Breast epithelium (tissue), 3 donors: ENCODE measurements at regions not wholly inside any gene's neighbourhood (a gene's known extent, or its start where the extent isn't known, plus 50 kb on each side); places are given as distances from the start of the nearest gene placed in this dataset.

Experiments used
- POLR2A ChIP-seq: fragments of 450-650 bp; IDR thresholded peaks from one replicate; pipeline ENCODE4 v1.6.1; 2016; ENCODE audit warnings: antibody characterized with exemption, mild to moderate bottlenecking, moderate library complexity
- POLR2AphosphoS5 ChIP-seq, 3 donors: sonication (generic); formaldehyde crosslinking; IDR thresholded peaks; one replicate each; pipeline ENCODE4 v1.6.1; 2017; ENCODE audit warnings: antibody characterized with exemption in 3 of 3
- TF ChIP-seq, protein P1 (sequence below), 3 donors: fragments of 450-650 bp; IDR thresholded peaks; one replicate each; pipeline ENCODE4 v1.5.1; 2016 to 2017; ENCODE audit warnings: antibody characterized with exemption in 3 of 3, mild to moderate bottlenecking in 3 of 3, moderate library complexity in 3 of 3

DNA sequence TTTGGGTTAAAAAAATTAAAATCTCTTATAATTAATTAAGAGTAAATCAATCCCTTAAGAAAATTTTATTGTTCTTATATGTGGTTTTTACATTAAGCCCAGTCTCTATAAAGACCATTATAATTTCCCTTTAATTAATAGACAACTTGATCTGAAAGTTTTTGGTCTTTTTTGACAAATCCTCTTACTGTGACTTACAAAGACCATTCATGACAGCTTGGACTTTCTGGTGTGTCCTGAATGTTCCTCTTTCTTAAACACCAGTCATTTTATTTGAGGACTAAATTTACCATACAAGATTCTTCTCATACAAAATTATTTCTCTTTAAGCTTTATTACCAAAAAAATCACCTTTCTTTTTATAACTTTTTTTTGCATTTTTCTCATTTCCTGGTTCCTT lies 368.3 kb downstream of the ADGRD1 start:
- TF ChIP-seq, protein P1, sequence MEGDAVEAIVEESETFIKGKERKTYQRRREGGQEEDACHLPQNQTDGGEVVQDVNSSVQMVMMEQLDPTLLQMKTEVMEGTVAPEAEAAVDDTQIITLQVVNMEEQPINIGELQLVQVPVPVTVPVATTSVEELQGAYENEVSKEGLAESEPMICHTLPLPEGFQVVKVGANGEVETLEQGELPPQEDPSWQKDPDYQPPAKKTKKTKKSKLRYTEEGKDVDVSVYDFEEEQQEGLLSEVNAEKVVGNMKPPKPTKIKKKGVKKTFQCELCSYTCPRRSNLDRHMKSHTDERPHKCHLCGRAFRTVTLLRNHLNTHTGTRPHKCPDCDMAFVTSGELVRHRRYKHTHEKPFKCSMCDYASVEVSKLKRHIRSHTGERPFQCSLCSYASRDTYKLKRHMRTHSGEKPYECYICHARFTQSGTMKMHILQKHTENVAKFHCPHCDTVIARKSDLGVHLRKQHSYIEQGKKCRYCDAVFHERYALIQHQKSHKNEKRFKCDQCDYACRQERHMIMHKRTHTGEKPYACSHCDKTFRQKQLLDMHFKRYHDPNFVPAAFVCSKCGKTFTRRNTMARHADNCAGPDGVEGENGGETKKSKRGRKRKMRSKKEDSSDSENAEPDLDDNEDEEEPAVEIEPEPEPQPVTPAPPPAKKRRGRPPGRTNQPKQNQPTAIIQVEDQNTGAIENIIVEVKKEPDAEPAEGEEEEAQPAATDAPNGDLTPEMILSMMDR (IDR thresholded peaks at IDR 0.05) = no peak
- TF ChIP-seq POLR2A (no peak), POLR2AphosphoS5 (IDR thresholded peaks at IDR 0.05) (no peak)
